Amniotic stem cell (primary cell): ENCODE measurements at regions not wholly inside any gene's neighbourhood (a gene's known extent, or its start where the extent isn't known, plus 50 kb on each side); places are given as distances from the start of the nearest gene placed in this dataset.

Experiments
- DNase-seq: peaks from one replicate; lab custom pipeline; 2025; lab: John Stamatoyannopoulos, UW

- no peak for DNase-seq
Measured at GRCh38 chrX:39739585-39739984, 358.2 kb downstream of the BCOR start.

- DNase-seq: no peak
Measured at GRCh38 chrX:39740078-39740477, 357.7 kb downstream of the BCOR start.

- DNase-seq: no peak
Measured at GRCh38 chrX:39741904-39742303, 355.9 kb downstream of the BCOR start.

GRCh38 chrX:39745818-39746217 lies 351.9 kb downstream of the BCOR start:
- no peak for DNase-seq

- DNase-seq: no peak
Measured at GRCh38 chrX:39749135-39749534, 348.6 kb downstream of the BCOR start.

- no peak for DNase-seq
Measured at GRCh38 chrX:39749728-39750127, 348.0 kb downstream of the BCOR start.

- no peak for DNase-seq
Measured at GRCh38 chrX:39750256-39750790, 347.4 kb downstream of the BCOR start.

GRCh38 chrX:39750848-39751247 lies 346.9 kb downstream of the BCOR start:
- DNase-seq: no peak

GRCh38 chrX:39752815-39753214 lies 344.9 kb downstream of the BCOR start:
- no peak for DNase-seq

- no peak for DNase-seq
Measured at GRCh38 chrX:39753293-39753996, 344.3 kb downstream of the BCOR start.

- peak; percentile 78 for DNase-seq
Measured at GRCh38 chrX:39755143-39756032, 342.4 kb downstream of the BCOR start.

GRCh38 chrX:39756086-39756883 lies 341.5 kb downstream of the BCOR start:
- no peak for DNase-seq

GRCh38 chrX:39757971-39758370 lies 339.8 kb downstream of the BCOR start:
- no peak for DNase-seq

GRCh38 chrX:39758791-39759525 lies 338.8 kb downstream of the BCOR start:
- no peak for DNase-seq

- DNase-seq: peak; percentile 3
Measured at GRCh38 chrX:39759526-39760224, 338.1 kb downstream of the BCOR start.

- DNase-seq: no peak
Measured at GRCh38 chrX:39760930-39761329, 336.8 kb downstream of the BCOR start.

- no peak for DNase-seq
Measured at GRCh38 chrX:39762266-39762841, 335.4 kb downstream of the BCOR start.

- DNase-seq: no peak
Measured at GRCh38 chrX:39764441-39764914, 333.3 kb downstream of the BCOR start.

- no peak for DNase-seq
Measured at GRCh38 chrX:39765327-39765726, 332.4 kb downstream of the BCOR start.

GRCh38 chrX:39766085-39766726 lies 331.6 kb downstream of the BCOR start:
- DNase-seq: no peak
